ENCODE measurements at regions not wholly inside any gene's neighbourhood (a gene's known extent, or its start where the extent isn't known, plus 50 kb on each side); places are given as distances from the start of the nearest gene placed in this dataset.

GRCh38 chr11:80436547-80436946 lies 995.7 kb upstream of the TENM4 start:
- no peak for TF ChIP-seq CTCF (IDR thresholded peaks at IDR 0.05; ENCODE audit: insufficient read depth, low read depth, low read length)
- CTCF ChIA-PET, result no interaction called here
- no peaks in the 10 kb centered on the region for H3K27me3 ChIP-seq (ENCODE audit: control insufficient read depth, insufficient read depth, low read length)
- H3K4me3 ChIP-seq (ENCODE audit: low read depth, low read length), result no peak overlapping the region
- DNase-seq (ENCODE audit: low read depth), result no peak
- H3K36me3 ChIP-seq (ENCODE audit: control insufficient read depth, insufficient read depth, low read length), result no peaks in the 10 kb centered on the region
- POLR2A ChIA-PET, result no interaction called here

GRCh38 chr11:80435345-80435744 lies 994.5 kb upstream of the TENM4 start:
- TF ChIP-seq CTCF (IDR thresholded peaks at IDR 0.05; ENCODE audit: insufficient read depth, low read depth, low read length), result no peak
- no peak overlapping the region for H3K4me3 ChIP-seq (ENCODE audit: low read depth, low read length)
- DNase-seq (ENCODE audit: low read depth), result no peak
- no peaks in the 10 kb centered on the region for H3K36me3 ChIP-seq (ENCODE audit: control insufficient read depth, insufficient read depth, low read length)
- POLR2A ChIA-PET, result no interaction called here
- CTCF ChIA-PET, result no interaction called here
- no peaks in the 10 kb centered on the region for H3K27me3 ChIP-seq (ENCODE audit: control insufficient read depth, insufficient read depth, low read length)

GRCh38 chr11:80432057-80432456 lies 991.2 kb upstream of the TENM4 start:
- Histone ChIP-seq H3K27me3 (ENCODE audit: control insufficient read depth, insufficient read depth, low read length) (no peaks in the 10 kb centered on the region), H3K36me3 (ENCODE audit: control insufficient read depth, insufficient read depth, low read length) (no peaks in the 10 kb centered on the region), H3K4me3 (ENCODE audit: low read depth, low read length) (no peak overlapping the region)
- no peak for DNase-seq (ENCODE audit: low read depth)
- POLR2A ChIA-PET, result no interaction called here
- TF ChIP-seq CTCF (IDR thresholded peaks at IDR 0.05; ENCODE audit: insufficient read depth, low read depth, low read length), result no peak
- CTCF ChIA-PET, result interaction anchor here (0.8 kb wide), 1 partner anchor 18 kb away, joined by 3 read pairs; no protein-coding TSS in a partner anchor

- no peak for TF ChIP-seq CTCF (IDR thresholded peaks at IDR 0.05; ENCODE audit: insufficient read depth, low read depth, low read length)
- no peak for DNase-seq (ENCODE audit: low read depth)
- ChIA-PET CTCF (no interaction called here), POLR2A (no interaction called here)
- Histone ChIP-seq H3K36me3 (ENCODE audit: control insufficient read depth, insufficient read depth, low read length) (no peaks in the 10 kb centered on the region), H3K27me3 (ENCODE audit: control insufficient read depth, insufficient read depth, low read length) (no peaks in the 10 kb centered on the region), H3K4me3 (ENCODE audit: low read depth, low read length) (no peak overlapping the region)
Measured at GRCh38 chr11:80424012-80424695, 983.3 kb upstream of the TENM4 start.

GRCh38 chr11:80420374-80420773 lies 979.5 kb upstream of the TENM4 start:
- H3K4me3 ChIP-seq (ENCODE audit: low read depth, low read length), result no peak overlapping the region
- no peaks in the 10 kb centered on the region for H3K27me3 ChIP-seq (ENCODE audit: control insufficient read depth, insufficient read depth, low read length)
- CTCF ChIA-PET, result no interaction called here
- POLR2A ChIA-PET, result no interaction called here
- no peaks in the 10 kb centered on the region for H3K36me3 ChIP-seq (ENCODE audit: control insufficient read depth, insufficient read depth, low read length)
- no peak for TF ChIP-seq CTCF (IDR thresholded peaks at IDR 0.05; ENCODE audit: insufficient read depth, low read depth, low read length)
- DNase-seq (ENCODE audit: low read depth), result no peak
